GM12878 (cell line): ENCODE measurements at regions not wholly inside any gene's neighbourhood (a gene's known extent, or its start where the extent isn't known, plus 50 kb on each side); places are given as distances from the start of the nearest gene placed in this dataset.

Experiments used
- ATAC-seq: fragments of 200-7000 bp; cut with Tn5 transposase; 3 replicates; pipeline ENCODE4 v1.9.1; 2020; ENCODE audit warnings: mild to moderate bottlenecking, moderate library complexity
- BruUV-seq: library from RNA; stranded (reverse); fragments of 400-500 nt; replicated peaks from 2 replicates; lab custom pipeline; 2021; lab: Mats Ljungman, UMichigan
- CTCF ChIA-PET: fragments of 300-600 bp; sonication (Branson Sonifier 250); formaldehyde crosslinking; extraction: SDS; loops from one replicate; lab custom pipeline; 2021; ENCODE audit warnings: inconsistent platforms; lab: Yijun Ruan, JAX
- POLR2A ChIA-PET: fragments of 350-600 bp; formaldehyde crosslinking; extraction: SDS; loops from one replicate; lab custom pipeline; 2021; ENCODE audit warnings: inconsistent platforms; lab: Charles Lee
- RAD21 ChIA-PET: fragments of 300-600 bp; sonication (Branson Sonifier 250); formaldehyde crosslinking; loops from one replicate; lab custom pipeline; 2023; ENCODE audit warnings: antibody characterized with exemption; ENCODE audit not compliant: unreplicated experiment; lab: Charles Lee
- SMC1A ChIA-PET: fragments of 300-600 bp; sonication (Branson Sonifier 250); formaldehyde crosslinking; loops from one replicate; lab custom pipeline; 2023; ENCODE audit not compliant: unreplicated experiment, uncharacterized antibody; lab: Charles Lee
- DNase-seq: peaks from one replicate; pipeline ENCODE4 v3.0.0-alpha.2; 2011; ENCODE audit warnings: low read depth, low spot score
- FAIRE-seq: peaks from 3 replicates; lab custom pipeline; 2011; peaks lifted over from hg19 to GRCh38; lab: Jason Lieb, UNC
- H2AFZ ChIP-seq: 2 replicates; pipeline ENCODE4 v1.6.0; 2011; ENCODE audit warnings: low read depth, low read length, control low read depth; ENCODE audit not compliant: control insufficient read depth
- H3K27ac ChIP-seq: 2 replicates; pipeline ENCODE4 v1.5.1; 2011; ENCODE audit warnings: control low read depth; ENCODE audit not compliant: control insufficient read depth, insufficient read depth
- H3K27me3 ChIP-seq, 2 experiments: replicated peaks in 1 of 2; 2 replicates each; pipeline versions ENCODE4 v1.6.0 to v1.6.1; 2011; ENCODE audit warnings: low read length in 1 of 2; ENCODE audit not compliant: control insufficient read depth in 2 of 2, insufficient read depth in 2 of 2
- H3K36me3 ChIP-seq, 2 experiments: 2 replicates each; pipeline ENCODE4 v1.5.1; 2011; ENCODE audit warnings: low read length in 1 of 2; ENCODE audit not compliant: control insufficient read depth in 2 of 2, insufficient read depth in 2 of 2
- H3K4me1 ChIP-seq: 2 replicates; pipeline ENCODE4 v1.6.1; 2011; ENCODE audit warnings: mild to moderate bottlenecking, low read length, moderate library complexity, mixed read lengths; ENCODE audit not compliant: control insufficient read depth, insufficient read depth
- H3K4me2 ChIP-seq: 2 replicates; pipeline ENCODE4 v1.6.0; 2011; ENCODE audit warnings: control low read depth; ENCODE audit not compliant: control insufficient read depth, insufficient read depth
- H3K4me3 ChIP-seq: fragments of 200-600 bp; sonication (generic); 2 replicates; pipeline ENCODE4 v1.5.1; 2016
- H3K79me2 ChIP-seq: 2 replicates; pipeline ENCODE4 v1.6.0; 2011; ENCODE audit warnings: low read length; ENCODE audit not compliant: control insufficient read depth, insufficient read depth
- H3K9ac ChIP-seq: 2 replicates; pipeline ENCODE4 v1.8.0; 2011; ENCODE audit warnings: low read length, control low read depth, mixed read lengths; ENCODE audit not compliant: control insufficient read depth, insufficient read depth
- H3K9me3 ChIP-seq: replicated peaks from 3 replicates; pipeline ENCODE4 v1.5.1; 2011; ENCODE audit warnings: mild to moderate bottlenecking, low read length; ENCODE audit not compliant: control insufficient read depth, insufficient read depth
- H4K20me1 ChIP-seq: 2 replicates; pipeline ENCODE4 v1.6.0; 2011; ENCODE audit not compliant: control insufficient read depth, insufficient read depth
- JUND ChIP-seq: IDR thresholded peaks from 2 replicates; pipeline ENCODE4 v1.6.1; 2012; ENCODE audit warnings: low read depth, mild to moderate bottlenecking, low read length, improper control_type of control experiment, moderate library complexity
- LARP7 ChIP-seq: fragments of 450-650 bp; IDR thresholded peaks from 2 replicates; pipeline ENCODE4 v1.6.1; 2017; ENCODE audit warnings: mild to moderate bottlenecking
- MEF2A ChIP-seq: IDR thresholded peaks from 2 replicates; pipeline ENCODE4 v1.6.1; 2011; ENCODE audit warnings: low read depth, mild to moderate bottlenecking, low read length, moderate library complexity; ENCODE audit not compliant: insufficient read depth
- PAX5 ChIP-seq: IDR thresholded peaks from 2 replicates; pipeline ENCODE4 v1.6.1; 2011; ENCODE audit warnings: low read depth, low read length, borderline replicate concordance
- PML ChIP-seq: IDR thresholded peaks from 2 replicates; pipeline ENCODE4 v1.6.1; 2012; ENCODE audit warnings: low read length, inconsistent platforms
- SREBF2 ChIP-seq: IDR thresholded peaks from 2 replicates; pipeline ENCODE4 v1.6.1; 2012; ENCODE audit warnings: mild to moderate bottlenecking, low read length
- ZNF384 ChIP-seq: IDR thresholded peaks from 2 replicates; pipeline ENCODE4 v1.6.1; 2012; ENCODE audit warnings: low read depth, mild to moderate bottlenecking, low read length, improper control_type of control experiment, borderline replicate concordance
- ZNF622 ChIP-seq: fragments of 450-650 bp; IDR thresholded peaks from 2 replicates; pipeline ENCODE4 v1.6.1; 2017; ENCODE audit warnings: mild to moderate bottlenecking, inconsistent platforms
- WGBS: methylation state at CpG from one replicate; pipeline ENCODE4 v1.1.6; 2016; ENCODE audit warnings: low lambda C conversion rate; ENCODE audit not compliant: insufficient replicate concordance, insufficient coverage; ENCODE audit errors: missing lambda C conversion rate; 5-methylcytosine and 5-hydroxymethylcytosine counted together
- in situ Hi-C: fragments of 300-500 bp; cut with MboI; formaldehyde crosslinking; loops from 9 replicates; pipeline ENCODE4 v1.14.3; 2018; ENCODE audit warnings: mixed read lengths
- intact Hi-C: fragments of 100-400 bp; cut with micrococcal nuclease; formaldehyde crosslinking; loops from one replicate; pipeline ENCODE4 v1.14.2; 2022; ENCODE audit not compliant: unreplicated experiment
- TF ChIP-seq, protein P1 (sequence below): fragments of 450-650 bp; IDR thresholded peaks from 2 replicates; pipeline ENCODE4 v1.6.1; 2018; ENCODE audit warnings: borderline replicate concordance, mild to moderate bottlenecking; ENCODE audit not compliant: partially characterized antibody
- TF ChIP-seq, protein P2 (sequence below): fragments of 450-650 bp; IDR thresholded peaks from 2 replicates; pipeline ENCODE4 v1.6.1; 2016; ENCODE audit warnings: mild to moderate bottlenecking, moderate library complexity, borderline replicate concordance
- TF ChIP-seq, protein P3 (sequence below): IDR thresholded peaks from 2 replicates; pipeline ENCODE4 v1.6.1; 2012; ENCODE audit warnings: low read depth, low read length, improper control_type of control experiment

DNA sequence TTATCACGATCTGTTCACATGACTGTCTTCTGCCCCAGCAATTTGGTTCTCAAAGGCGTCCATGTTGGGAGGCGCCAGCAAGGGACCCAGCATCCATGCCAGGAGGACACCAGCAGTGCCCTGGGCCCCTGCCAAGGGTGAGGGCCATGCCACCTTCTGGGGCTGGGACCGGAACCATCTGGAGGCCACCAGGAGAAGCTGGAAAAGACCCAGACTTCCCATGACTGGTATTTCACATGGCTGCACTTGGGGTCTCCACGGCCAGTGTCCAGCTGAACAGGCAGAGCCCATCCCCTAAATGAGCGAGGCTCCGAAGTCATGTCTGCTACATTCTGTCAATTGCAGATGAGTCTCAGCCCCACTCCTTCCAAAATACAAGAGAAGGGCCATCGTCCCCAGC lies 306.8 kb upstream of the HS6ST1 start:
- in situ Hi-C loops, result no loop called here
- H3K4me2 ChIP-seq, result no peak overlapping the region
- FAIRE-seq, result no peak

More for the DNA sequence above, 306.8 kb upstream of the HS6ST1 start:
- H3K79me2 ChIP-seq, result no peaks in the 10 kb centered on the region
- no peaks in the 10 kb centered on the region for H3K36me3 ChIP-seq
- TF ChIP-seq JUND (no peak), PAX5 (no peak), SREBF2 (no peak), MEF2A (no peak), LARP7 (no peak), ZNF384 (no peak), ZNF622 (no peak), PML (no peak)
- TF ChIP-seq, protein P1, sequence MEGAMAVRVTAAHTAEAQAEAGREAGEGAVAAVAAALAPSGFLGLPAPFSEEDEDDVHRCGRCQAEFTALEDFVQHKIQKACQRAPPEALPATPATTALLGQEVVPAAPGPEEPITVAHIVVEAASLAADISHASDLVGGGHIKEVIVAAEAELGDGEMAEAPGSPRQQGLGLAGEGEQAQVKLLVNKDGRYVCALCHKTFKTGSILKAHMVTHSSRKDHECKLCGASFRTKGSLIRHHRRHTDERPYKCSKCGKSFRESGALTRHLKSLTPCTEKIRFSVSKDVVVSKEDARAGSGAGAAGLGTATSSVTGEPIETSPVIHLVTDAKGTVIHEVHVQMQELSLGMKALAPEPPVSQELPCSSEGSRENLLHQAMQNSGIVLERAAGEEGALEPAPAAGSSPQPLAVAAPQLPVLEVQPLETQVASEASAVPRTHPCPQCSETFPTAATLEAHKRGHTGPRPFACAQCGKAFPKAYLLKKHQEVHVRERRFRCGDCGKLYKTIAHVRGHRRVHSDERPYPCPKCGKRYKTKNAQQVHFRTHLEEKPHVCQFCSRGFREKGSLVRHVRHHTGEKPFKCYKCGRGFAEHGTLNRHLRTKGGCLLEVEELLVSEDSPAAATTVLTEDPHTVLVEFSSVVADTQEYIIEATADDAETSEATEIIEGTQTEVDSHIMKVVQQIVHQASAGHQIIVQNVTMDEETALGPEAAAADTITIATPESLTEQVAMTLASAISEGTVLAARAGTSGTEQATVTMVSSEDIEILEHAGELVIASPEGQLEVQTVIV, result no peak
- TF ChIP-seq, protein P2, sequence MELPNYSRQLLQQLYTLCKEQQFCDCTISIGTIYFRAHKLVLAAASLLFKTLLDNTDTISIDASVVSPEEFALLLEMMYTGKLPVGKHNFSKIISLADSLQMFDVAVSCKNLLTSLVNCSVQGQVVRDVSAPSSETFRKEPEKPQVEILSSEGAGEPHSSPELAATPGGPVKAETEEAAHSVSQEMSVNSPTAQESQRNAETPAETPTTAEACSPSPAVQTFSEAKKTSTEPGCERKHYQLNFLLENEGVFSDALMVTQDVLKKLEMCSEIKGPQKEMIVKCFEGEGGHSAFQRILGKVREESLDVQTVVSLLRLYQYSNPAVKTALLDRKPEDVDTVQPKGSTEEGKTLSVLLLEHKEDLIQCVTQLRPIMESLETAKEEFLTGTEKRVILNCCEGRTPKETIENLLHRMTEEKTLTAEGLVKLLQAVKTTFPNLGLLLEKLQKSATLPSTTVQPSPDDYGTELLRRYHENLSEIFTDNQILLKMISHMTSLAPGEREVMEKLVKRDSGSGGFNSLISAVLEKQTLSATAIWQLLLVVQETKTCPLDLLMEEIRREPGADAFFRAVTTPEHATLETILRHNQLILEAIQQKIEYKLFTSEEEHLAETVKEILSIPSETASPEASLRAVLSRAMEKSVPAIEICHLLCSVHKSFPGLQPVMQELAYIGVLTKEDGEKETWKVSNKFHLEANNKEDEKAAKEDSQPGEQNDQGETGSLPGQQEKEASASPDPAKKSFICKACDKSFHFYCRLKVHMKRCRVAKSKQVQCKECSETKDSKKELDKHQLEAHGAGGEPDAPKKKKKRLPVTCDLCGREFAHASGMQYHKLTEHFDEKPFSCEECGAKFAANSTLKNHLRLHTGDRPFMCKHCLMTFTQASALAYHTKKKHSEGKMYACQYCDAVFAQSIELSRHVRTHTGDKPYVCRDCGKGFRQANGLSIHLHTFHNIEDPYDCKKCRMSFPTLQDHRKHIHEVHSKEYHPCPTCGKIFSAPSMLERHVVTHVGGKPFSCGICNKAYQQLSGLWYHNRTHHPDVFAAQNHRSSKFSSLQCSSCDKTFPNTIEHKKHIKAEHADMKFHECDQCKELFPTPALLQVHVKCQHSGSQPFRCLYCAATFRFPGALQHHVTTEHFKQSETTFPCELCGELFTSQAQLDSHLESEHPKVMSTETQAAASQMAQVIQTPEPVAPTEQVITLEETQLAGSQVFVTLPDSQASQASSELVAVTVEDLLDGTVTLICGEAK, result no peak
- TF ChIP-seq, protein P3, sequence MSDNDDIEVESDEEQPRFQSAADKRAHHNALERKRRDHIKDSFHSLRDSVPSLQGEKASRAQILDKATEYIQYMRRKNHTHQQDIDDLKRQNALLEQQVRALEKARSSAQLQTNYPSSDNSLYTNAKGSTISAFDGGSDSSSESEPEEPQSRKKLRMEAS, result no peak
- peaks cover 14% of the 10 kb centered on the region for H3K4me1 ChIP-seq
- CTCF ChIA-PET, result no interaction called here
- DNase-seq (no peak), ATAC-seq (no peak)
- no peaks in the 10 kb centered on the region; a peak in 1 of 4 replicates for H3K27me3 ChIP-seq
- no peak overlapping the region for H3K9ac ChIP-seq
- no peak overlapping the region for H2AFZ ChIP-seq
- BruUV-seq, result no TSS peak
- RAD21 ChIA-PET, result no interaction called here
- WGBS, result 53% methylated on average over 8 of the region's 8 CpGs
- H4K20me1 ChIP-seq, result no peaks in the 10 kb centered on the region
- intact Hi-C loops, result no loop called here
- POLR2A ChIA-PET, result no interaction called here
- H3K27ac ChIP-seq, result no peak overlapping the region
- SMC1A ChIA-PET, result no interaction called here
- no peaks in the 10 kb centered on the region for H3K9me3 ChIP-seq
- no peak overlapping the region for H3K4me3 ChIP-seq
